ENCODE measurements at regions not wholly inside any gene's neighbourhood (a gene's known extent, or its start where the extent isn't known, plus 50 kb on each side); places are given as distances from the start of the nearest gene placed in this dataset.
A peak's percentile ranks its signal among the peaks of the same experiment; 100 is the strongest.

GRCh38 chr13:32880636-32881035 is 135.6 kb upstream of the KL start:
- Histone ChIP-seq H3K27me3 (ENCODE audit: control insufficient read depth in 2 of 2, insufficient read depth in 2 of 2, low read length in 2 of 2) (no peaks in the 10 kb centered on the region), H4K20me1 (ENCODE audit: insufficient read depth, low read length) (no peaks in the 10 kb centered on the region), H3K36me3 (replicated peaks in 1 of 2; ENCODE audit: control insufficient read depth in 1 of 2, insufficient read depth in 2 of 2, low read length in 2 of 2) (no peaks in the 10 kb centered on the region), H3K4me1 (ENCODE audit: control insufficient read depth in 1 of 2, insufficient read depth in 2 of 2, low read length in 2 of 2) (no peaks in the 10 kb centered on the region), H3K4me3 (replicated peaks in 1 of 3; ENCODE audit: low read depth in 2 of 3, low read length in 3 of 3) (no peak overlapping the region), H2AFZ (ENCODE audit: insufficient read depth, low read depth, low read length, poor library complexity, severe bottlenecking) (no peak overlapping the region), H3K27ac (ENCODE audit: low read depth in 1 of 2, low read length in 2 of 2) (no peak overlapping the region), H3K4me2 (replicated peaks; ENCODE audit: extremely low read depth, low read length, poor library complexity, severe bottlenecking) (no peak overlapping the region), H3K9me3 (replicated peaks in 1 of 2; ENCODE audit: control insufficient read depth in 1 of 2, insufficient read depth in 1 of 2, low read length in 2 of 2) (no peaks in the 10 kb centered on the region), H3K9ac (ENCODE audit: insufficient read depth, low read length, poor library complexity, severe bottlenecking) (no peak overlapping the region), H3K79me2 (ENCODE audit: insufficient read depth, low read length) (no peaks in the 10 kb centered on the region)
- 94% methylated on average over 1 of the region's 3 CpGs for WGBS (ENCODE audit: insufficient coverage)
- no peaks in the 10 kb centered on the region for H3K4me1 Mint-ChIP-seq
- peaks cover 0 to 6% (median 0%) of the 10 kb centered on the region in 7 donors for H3K9me3 Mint-ChIP-seq
- TF ChIP-seq CTCF (IDR thresholded peaks at IDR 0.05), result no peak
- no peak overlapping the region for H3K27ac Mint-ChIP-seq
- DNase-seq, result no peak
- no peak overlapping the region for H3K4me3 Mint-ChIP-seq
- H3K27me3 Mint-ChIP-seq (ENCODE audit: low read depth in 3 of 3), result no peaks in the 10 kb centered on the region
- H3K36me3 Mint-ChIP-seq, result no peaks in the 10 kb centered on the region
- intact Hi-C loops (cut with micrococcal nuclease), result no loop called here

- WGBS (ENCODE audit: insufficient coverage), result 40% methylated on average over 2 of the region's 2 CpGs
- no peaks in the 10 kb centered on the region for H3K36me3 ChIP-seq (replicated peaks in 1 of 2; ENCODE audit: control insufficient read depth in 1 of 2, insufficient read depth in 2 of 2, low read length in 2 of 2)
- H3K79me2 ChIP-seq (ENCODE audit: insufficient read depth, low read length), result no peaks in the 10 kb centered on the region
- Mint-ChIP-seq H3K4me1 (no peaks in the 10 kb centered on the region), H3K27ac (peak overlapping the region in 1 of 7 donors; percentile 50), H3K27me3 (ENCODE audit: low read depth in 3 of 3) (no peaks in the 10 kb centered on the region), H3K36me3 (no peaks in the 10 kb centered on the region), H3K9me3 (peaks cover 0 to 6% (median 0%) of the 10 kb centered on the region in 7 donors), H3K4me3 (no peak overlapping the region)
- DNase-seq, result no peak
- H3K27ac ChIP-seq (ENCODE audit: low read depth in 1 of 2, low read length in 2 of 2), result no peak overlapping the region
- no peak overlapping the region for H2AFZ ChIP-seq (ENCODE audit: insufficient read depth, low read depth, low read length, poor library complexity, severe bottlenecking)
- no peaks in the 10 kb centered on the region for H3K9me3 ChIP-seq (replicated peaks in 1 of 2; ENCODE audit: control insufficient read depth in 1 of 2, insufficient read depth in 1 of 2, low read length in 2 of 2)
- H4K20me1 ChIP-seq (ENCODE audit: insufficient read depth, low read length), result no peaks in the 10 kb centered on the region
- H3K4me1 ChIP-seq (ENCODE audit: control insufficient read depth in 1 of 2, insufficient read depth in 2 of 2, low read length in 2 of 2), result no peaks in the 10 kb centered on the region
- no peak overlapping the region for H3K9ac ChIP-seq (ENCODE audit: insufficient read depth, low read length, poor library complexity, severe bottlenecking)
- intact Hi-C loops (cut with micrococcal nuclease), result no loop called here
- no peak overlapping the region for H3K4me3 ChIP-seq (replicated peaks in 1 of 3; ENCODE audit: low read depth in 2 of 3, low read length in 3 of 3)
- no peak for TF ChIP-seq CTCF (IDR thresholded peaks at IDR 0.05)
- no peak overlapping the region for H3K4me2 ChIP-seq (replicated peaks; ENCODE audit: extremely low read depth, low read length, poor library complexity, severe bottlenecking)
- no peaks in the 10 kb centered on the region for H3K27me3 ChIP-seq (ENCODE audit: control insufficient read depth in 2 of 2, insufficient read depth in 2 of 2, low read length in 2 of 2)
These were observed 135.0 kb upstream of the KL start for GRCh38 chr13:32881074-32881776.

Measured in CD14-positive monocyte (primary cell).